ENCODE measurements at regions not wholly inside any gene's neighbourhood (a gene's known extent, or its start where the extent isn't known, plus 50 kb on each side); places are given as distances from the start of the nearest gene placed in this dataset.

GRCh38 chr9:134491196-134491835 is 150.3 kb upstream of the COL5A1 start:
- no peak for TF ChIP-seq REST (IDR thresholded peaks at IDR 0.05; ENCODE audit: insufficient read depth in 1 of 2, low read depth in 2 of 2, low read length in 2 of 2)
- no peak for TF ChIP-seq POLR2AphosphoS5 (IDR thresholded peaks at IDR 0.05; ENCODE audit: low read depth, low read length)

Measured in PFSK-1 (cell line).